SJCRH30 (cell line): ENCODE measurements at regions not wholly inside any gene's neighbourhood (a gene's known extent, or its start where the extent isn't known, plus 50 kb on each side); places are given as distances from the start of the nearest gene placed in this dataset.

Source experiments
- DNase-seq, 2 experiments: peaks; one replicate each; pipeline ENCODE4 v3.0.0-alpha.2; 2015 to 2020
- H3K27ac ChIP-seq: fragments of 250-450 bp; sonication (Bioruptor Pico); 2 replicates; pipeline ENCODE4 v1.5.1; 2020; ENCODE audit warnings: mild to moderate bottlenecking, moderate library complexity
- H3K27me3 ChIP-seq: fragments of 250-450 bp; sonication (Bioruptor Pico); 2 replicates; pipeline ENCODE4 v1.5.1; 2020; ENCODE audit warnings: mild to moderate bottlenecking, moderate library complexity
- H3K36me3 ChIP-seq: fragments of 250-450 bp; sonication (Bioruptor Pico); 2 replicates; pipeline ENCODE4 v1.5.1; 2020; ENCODE audit warnings: mild to moderate bottlenecking, moderate library complexity
- H3K4me1 ChIP-seq: fragments of 250-450 bp; sonication (Bioruptor Pico); 2 replicates; pipeline ENCODE4 v1.5.1; 2020; ENCODE audit warnings: mild to moderate bottlenecking, moderate library complexity
- H3K4me3 ChIP-seq: fragments of 250-450 bp; sonication (Bioruptor Pico); 2 replicates; pipeline ENCODE4 v1.5.1; 2020; ENCODE audit warnings: mild to moderate bottlenecking, moderate library complexity
- H3K9me3 ChIP-seq: fragments of 250-450 bp; sonication (Bioruptor Pico); replicated peaks from 2 replicates; pipeline ENCODE4 v1.5.1; 2020; ENCODE audit warnings: mild to moderate bottlenecking, moderate library complexity

DNA sequence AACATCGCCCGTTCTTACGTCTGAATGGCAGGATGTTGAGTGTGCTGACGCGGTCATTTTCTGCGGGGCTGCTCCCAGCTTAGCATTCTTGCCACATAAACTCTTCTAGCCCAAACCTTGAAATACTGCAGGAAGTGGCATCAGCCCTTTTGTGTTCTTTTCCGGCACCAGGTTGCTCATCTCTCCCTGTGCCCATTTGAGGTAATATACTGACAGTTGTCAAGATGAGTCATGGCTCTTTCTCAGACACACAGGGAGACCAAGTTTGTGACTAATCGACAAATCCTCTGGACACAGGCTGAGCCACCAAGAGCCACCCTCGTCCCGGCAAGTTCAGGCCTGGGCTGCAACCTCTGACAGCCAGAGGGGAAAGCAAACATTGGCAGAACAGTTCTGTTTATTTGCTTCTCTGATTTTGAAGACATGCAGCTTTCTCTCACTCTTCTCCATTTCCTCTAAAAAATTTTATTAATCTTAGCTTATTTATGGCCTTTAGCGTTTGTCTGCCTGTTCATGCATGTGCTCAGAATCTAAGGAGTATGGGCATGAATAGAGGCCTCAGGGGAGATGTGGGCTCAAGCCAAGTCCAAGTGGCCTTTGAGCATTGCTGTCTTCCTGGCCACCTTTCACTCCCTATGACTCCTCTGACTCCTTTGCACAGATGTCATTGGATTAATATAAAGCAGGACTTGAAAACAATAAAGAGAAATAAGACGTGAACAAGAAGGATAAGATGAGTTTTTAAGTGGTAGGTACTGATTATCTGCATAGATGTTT lies 328.2 kb upstream of the JAG1 start:
- H3K9me3 ChIP-seq, result no peaks in the 10 kb centered on the region; the same call in 1 of the 2 replicates
- H3K27ac ChIP-seq, result no peak overlapping the region
- no peaks in the 10 kb centered on the region for H3K36me3 ChIP-seq
- H3K4me3 ChIP-seq, result no peak overlapping the region
- no peaks in the 10 kb centered on the region for H3K27me3 ChIP-seq
- no peaks in the 10 kb centered on the region for H3K4me1 ChIP-seq
- DNase-seq, result peak; percentile 6 to 20

DNA sequence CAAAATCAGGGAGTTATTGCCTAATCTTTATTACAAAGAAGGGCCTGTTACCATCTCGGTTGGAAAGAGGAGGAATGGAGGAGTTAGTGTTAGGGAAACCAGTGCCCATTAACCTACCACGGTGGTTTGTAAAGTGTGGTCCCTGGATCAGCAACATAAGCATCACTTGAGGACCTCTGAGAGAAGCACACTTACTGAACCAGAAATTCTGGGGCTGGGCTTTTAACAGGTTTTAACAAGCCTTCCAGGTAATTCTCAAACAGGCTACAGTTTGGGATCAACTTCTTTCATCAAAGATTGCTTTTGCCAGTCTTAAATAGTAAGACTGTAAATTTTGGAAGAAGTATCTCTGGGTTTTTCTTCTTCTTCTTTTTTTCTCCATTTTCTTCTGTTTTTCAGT lies 329.5 kb upstream of the JAG1 start:
- H3K27me3 ChIP-seq, result no peaks in the 10 kb centered on the region
- H3K36me3 ChIP-seq, result no peaks in the 10 kb centered on the region
- H3K9me3 ChIP-seq, result no peaks in the 10 kb centered on the region; the same call in 1 of the 2 replicates
- no peaks in the 10 kb centered on the region for H3K4me1 ChIP-seq
- H3K27ac ChIP-seq, result no peak overlapping the region
- no peak overlapping the region for H3K4me3 ChIP-seq
- no peak for DNase-seq

DNA sequence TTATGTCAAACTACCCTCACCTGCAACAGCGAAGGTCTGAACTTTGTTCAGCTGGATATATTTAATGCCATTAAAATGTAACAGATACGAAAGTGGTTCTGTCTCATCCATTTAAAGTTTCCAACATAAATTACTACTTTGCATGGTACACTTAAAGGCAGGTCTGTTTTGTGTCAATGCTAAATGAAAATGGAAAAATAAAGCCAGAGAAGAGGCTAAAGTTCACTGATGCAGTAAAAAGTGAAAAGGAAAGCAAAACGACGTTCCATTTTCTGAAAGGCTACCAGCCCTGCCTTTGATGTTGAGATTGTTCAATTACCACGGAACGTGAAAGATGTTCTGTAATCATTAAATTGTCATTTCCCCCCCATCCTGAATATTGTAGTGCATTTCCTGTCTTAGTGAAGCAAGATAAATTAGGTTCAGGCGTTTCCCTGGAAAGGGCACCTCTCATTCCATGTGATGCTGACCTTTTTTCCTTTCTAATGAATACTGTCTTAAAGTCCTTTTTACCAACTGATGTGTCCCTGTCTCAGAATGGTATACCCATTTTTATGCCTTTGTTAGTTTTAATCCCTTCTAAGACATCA lies 334.7 kb upstream of the JAG1 start:
- H3K9me3 ChIP-seq, result no peaks in the 10 kb centered on the region
- no peaks in the 10 kb centered on the region for H3K36me3 ChIP-seq
- no peak overlapping the region for H3K27ac ChIP-seq
- no peak overlapping the region for H3K4me3 ChIP-seq
- H3K27me3 ChIP-seq, result no peaks in the 10 kb centered on the region
- H3K4me1 ChIP-seq, result no peaks in the 10 kb centered on the region
- DNase-seq, result no peak

DNA sequence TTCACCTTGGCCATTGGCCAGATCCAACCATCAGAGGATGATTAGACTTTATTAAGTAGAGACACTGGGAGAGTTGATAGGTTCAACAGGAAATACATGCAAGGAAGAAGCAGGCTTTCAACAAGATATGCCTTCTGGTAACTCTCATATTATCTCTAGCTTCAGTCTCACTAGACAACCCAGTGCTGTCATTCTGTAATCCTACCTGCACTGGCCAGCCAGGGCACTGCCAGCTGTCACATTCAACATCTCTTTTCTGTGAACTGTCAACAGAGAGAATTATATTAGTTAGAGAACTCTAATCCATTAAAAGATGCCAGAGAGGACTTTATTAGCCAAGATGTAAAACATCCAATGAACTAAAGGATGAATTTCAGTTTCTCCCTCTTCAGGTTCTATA lies 337.9 kb upstream of the JAG1 start:
- H3K4me3 ChIP-seq, result no peak overlapping the region
- no peaks in the 10 kb centered on the region for H3K27me3 ChIP-seq
- no peak overlapping the region for H3K27ac ChIP-seq
- H3K4me1 ChIP-seq, result no peaks in the 10 kb centered on the region
- H3K9me3 ChIP-seq, result no peaks in the 10 kb centered on the region
- H3K36me3 ChIP-seq, result no peaks in the 10 kb centered on the region
- no peak for DNase-seq

DNA sequence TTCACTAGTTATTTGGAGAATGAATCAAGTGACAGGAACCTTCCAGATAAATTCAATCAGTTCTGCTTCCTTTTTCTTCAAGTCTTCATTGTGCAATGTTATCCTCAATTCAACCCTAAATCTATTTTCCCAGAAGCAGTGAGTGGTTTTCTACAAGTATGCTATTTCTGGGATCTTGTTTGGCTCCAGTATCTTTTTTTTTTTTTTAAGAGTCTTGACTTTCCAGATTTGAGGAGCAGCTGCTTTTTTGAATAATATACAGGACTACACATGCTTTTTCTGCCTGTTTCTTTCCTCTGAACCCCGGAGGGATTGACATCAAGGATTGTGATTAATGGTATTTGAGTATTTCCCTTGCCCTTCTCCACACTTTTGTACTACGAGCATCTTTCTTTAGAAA lies 339.2 kb upstream of the JAG1 start:
- Histone ChIP-seq H3K27ac (no peak overlapping the region), H3K4me1 (no peaks in the 10 kb centered on the region), H3K9me3 (no peaks in the 10 kb centered on the region), H3K4me3 (no peak overlapping the region), H3K27me3 (no peaks in the 10 kb centered on the region), H3K36me3 (no peaks in the 10 kb centered on the region)
- DNase-seq, result no peak

DNA sequence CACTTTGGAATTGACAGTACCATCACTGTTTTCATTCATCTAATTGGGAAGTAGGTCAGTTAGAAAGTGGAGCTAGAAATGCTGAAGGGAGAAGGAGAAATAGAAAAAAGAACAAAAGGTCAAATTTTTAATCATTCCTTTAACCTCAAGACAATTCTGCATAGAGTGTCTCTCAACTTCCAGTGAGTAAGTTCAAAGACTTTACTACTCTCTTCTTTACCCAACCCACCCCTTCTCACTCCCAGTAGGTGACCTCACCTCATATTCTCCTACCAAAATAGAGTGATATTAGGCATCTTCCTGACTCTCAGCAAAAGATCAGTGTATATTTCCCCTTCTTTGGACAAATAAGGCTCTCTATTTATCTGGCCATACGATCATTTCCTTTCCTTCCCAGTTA lies 340.0 kb upstream of the JAG1 start:
- no peaks in the 10 kb centered on the region for H3K9me3 ChIP-seq
- no peak for DNase-seq
- H3K27me3 ChIP-seq, result no peaks in the 10 kb centered on the region
- no peaks in the 10 kb centered on the region for H3K36me3 ChIP-seq
- H3K4me1 ChIP-seq, result no peaks in the 10 kb centered on the region
- H3K27ac ChIP-seq, result no peak overlapping the region
- no peak overlapping the region for H3K4me3 ChIP-seq

DNA sequence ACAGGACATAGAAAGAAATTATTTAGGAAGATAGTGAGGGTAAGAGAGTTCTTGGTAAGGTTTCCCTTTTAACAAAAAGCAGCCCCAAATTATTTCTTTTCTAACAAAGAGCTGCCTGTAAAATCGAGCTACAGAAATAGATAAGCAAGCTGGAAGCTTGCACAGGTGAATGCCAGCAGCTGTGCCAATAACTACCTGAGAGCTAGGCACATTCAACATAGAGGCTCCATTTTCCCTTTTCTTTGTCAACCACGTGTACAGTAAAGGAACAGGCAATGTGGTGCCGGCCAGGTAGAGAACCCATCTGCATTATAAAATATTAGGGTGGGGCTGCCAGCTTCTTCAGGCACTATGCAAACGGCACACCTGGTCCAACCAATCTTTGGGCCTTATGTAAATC lies 341.6 kb upstream of the JAG1 start:
- Histone ChIP-seq H3K27me3 (no peaks in the 10 kb centered on the region), H3K4me3 (no peak overlapping the region), H3K4me1 (no peaks in the 10 kb centered on the region), H3K36me3 (no peaks in the 10 kb centered on the region), H3K27ac (no peak overlapping the region), H3K9me3 (no peaks in the 10 kb centered on the region)
- no peak for DNase-seq

DNA sequence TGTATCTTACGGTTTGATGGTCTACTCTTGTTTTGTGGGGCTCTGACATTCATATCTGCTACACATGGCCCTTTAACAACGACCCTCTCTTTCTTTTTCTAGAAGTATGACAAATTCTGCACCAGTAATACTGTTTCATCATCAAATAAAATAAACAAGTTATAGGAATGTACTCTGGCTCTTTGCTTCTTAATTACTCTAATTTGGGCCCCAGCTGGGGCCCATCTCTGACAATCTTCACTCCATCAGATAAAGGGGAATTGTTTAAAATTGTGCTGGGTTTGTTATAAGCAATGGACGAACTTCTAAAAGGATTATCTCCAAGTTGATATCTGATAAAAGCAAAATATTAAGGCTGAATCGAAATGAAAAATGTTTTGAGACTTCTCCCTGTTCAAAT lies 343.6 kb upstream of the JAG1 start:
- no peaks in the 10 kb centered on the region for H3K9me3 ChIP-seq

DNA sequence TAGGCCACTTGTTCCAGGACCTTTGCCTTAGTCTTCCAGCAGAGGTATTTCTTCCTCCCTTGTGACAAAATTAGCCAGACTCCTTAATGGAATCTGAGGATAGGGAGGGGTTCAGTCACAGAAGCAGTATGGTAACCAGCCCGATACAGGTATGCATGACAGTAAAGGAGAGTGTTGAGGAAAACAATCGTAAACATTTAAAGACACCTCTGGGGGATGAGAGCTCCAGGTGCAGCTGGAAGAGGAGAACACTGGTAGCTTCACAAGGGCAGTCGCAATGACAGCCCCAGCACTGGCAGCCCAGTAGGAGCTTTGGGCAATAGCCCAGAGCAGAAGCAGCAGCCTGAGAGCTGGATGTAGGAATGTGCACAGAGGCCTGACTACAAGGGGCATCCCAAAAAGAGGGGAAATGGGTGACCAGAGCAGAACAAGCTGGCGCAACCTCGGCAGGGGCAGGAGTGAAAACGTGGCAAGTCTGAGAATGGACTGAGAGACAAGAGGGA lies 344.9 kb upstream of the JAG1 start:
- Histone ChIP-seq H3K9me3 (no peaks in the 10 kb centered on the region), H3K4me1 (no peaks in the 10 kb centered on the region), H3K36me3 (no peaks in the 10 kb centered on the region), H3K27me3 (no peaks in the 10 kb centered on the region), H3K27ac (no peak overlapping the region), H3K4me3 (no peak overlapping the region)
- no peak for DNase-seq

More for the DNA sequence above, 343.6 kb upstream of the JAG1 start:
- no peaks in the 10 kb centered on the region for H3K4me1 ChIP-seq
- no peak overlapping the region for H3K27ac ChIP-seq
- no peak overlapping the region for H3K4me3 ChIP-seq
- no peaks in the 10 kb centered on the region for H3K36me3 ChIP-seq
- no peak for DNase-seq
- no peaks in the 10 kb centered on the region for H3K27me3 ChIP-seq

DNA sequence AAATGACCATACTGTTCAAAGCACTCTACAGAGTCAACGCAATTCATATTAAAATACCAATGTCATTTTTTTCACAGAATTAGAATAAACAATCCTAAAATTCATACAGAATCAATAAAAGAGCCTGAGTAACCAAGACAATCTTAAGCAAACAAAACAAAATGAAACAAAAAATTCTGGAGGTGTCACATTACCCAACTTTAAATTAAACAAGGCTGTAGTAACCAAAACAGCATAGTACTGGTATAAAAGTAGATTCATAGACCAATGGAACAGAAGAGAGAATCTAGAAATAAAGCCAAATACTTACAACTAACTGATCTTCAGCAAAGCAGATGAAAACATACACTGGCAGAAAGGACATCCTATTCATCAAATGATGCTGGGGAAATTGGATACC lies 346.9 kb upstream of the JAG1 start:
- DNase-seq, result no peak
- no peak overlapping the region for H3K4me3 ChIP-seq
- no peaks in the 10 kb centered on the region for H3K27me3 ChIP-seq
- H3K36me3 ChIP-seq, result no peaks in the 10 kb centered on the region
- H3K4me1 ChIP-seq, result no peaks in the 10 kb centered on the region
- H3K27ac ChIP-seq, result no peak overlapping the region
- no peaks in the 10 kb centered on the region for H3K9me3 ChIP-seq

DNA sequence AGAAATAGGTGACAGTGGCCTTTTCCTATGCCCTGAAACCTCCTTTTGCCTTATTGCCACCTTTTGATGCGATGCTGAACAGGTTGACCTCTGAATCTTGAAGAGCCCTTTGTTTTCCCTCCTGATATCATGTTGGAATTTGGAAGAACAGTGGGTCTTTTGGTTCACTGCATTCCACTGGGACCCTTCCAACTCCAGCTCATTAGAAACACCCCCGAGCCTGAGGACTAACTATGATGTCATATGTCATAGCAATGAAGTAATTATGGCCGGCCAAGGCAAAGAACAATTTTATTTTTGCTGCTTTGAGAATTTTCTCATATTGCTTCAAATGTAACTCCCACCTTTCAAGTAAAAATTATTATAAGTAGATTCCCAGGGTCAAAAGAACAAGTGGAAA lies 353.4 kb upstream of the JAG1 start:
- Histone ChIP-seq H3K36me3 (no peaks in the 10 kb centered on the region), H3K4me3 (no peak overlapping the region), H3K27me3 (no peaks in the 10 kb centered on the region), H3K27ac (no peak overlapping the region), H3K4me1 (no peaks in the 10 kb centered on the region), H3K9me3 (no peaks in the 10 kb centered on the region)
- no peak for DNase-seq

DNA sequence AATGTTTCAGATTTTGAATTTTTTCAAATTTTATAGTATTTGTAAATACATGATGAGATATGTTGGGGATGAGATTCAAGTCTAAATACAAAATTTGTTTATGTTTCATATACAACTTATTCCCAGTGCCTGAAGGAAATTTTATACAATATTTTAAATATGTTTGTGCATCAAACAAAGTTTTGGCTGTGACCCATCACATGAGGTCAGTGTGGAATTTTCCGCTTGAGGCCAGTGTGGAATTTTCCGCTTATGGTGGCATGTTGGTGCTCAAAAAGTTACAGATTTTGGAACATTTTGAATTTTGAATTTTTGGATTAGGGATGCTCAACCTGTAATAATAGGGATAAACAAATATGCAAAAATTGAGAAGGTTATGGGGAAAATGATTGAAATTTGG lies 356.6 kb upstream of the JAG1 start:
- no peaks in the 10 kb centered on the region for H3K36me3 ChIP-seq
- H3K4me3 ChIP-seq, result no peak overlapping the region
- no peaks in the 10 kb centered on the region for H3K9me3 ChIP-seq

DNA sequence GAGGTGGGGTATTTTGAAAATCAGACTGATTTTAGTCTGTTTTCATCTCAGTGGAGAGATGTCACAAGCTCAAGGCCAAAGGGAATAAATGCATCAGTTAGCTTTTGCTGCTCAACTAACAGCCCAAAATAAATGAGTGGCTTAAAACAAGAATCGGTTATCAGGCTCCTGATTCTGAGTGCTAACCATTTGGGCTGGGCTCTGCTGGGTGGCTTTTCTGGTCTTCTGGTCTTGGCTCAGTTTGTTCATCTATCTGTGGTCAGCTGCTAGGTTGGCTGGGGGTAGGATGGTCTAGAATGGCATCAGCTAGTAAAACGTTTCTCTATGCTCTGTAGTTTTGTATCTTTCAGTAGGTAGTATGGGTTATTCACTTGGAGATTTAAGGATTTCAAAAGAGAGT lies 357.5 kb upstream of the JAG1 start:
- Histone ChIP-seq H3K27ac (no peak overlapping the region), H3K9me3 (no peaks in the 10 kb centered on the region), H3K27me3 (no peaks in the 10 kb centered on the region)

More for the DNA sequence above, 356.6 kb upstream of the JAG1 start:
- no peaks in the 10 kb centered on the region for H3K4me1 ChIP-seq
- no peak for DNase-seq
- no peak overlapping the region for H3K27ac ChIP-seq
- H3K27me3 ChIP-seq, result no peaks in the 10 kb centered on the region

DNA sequence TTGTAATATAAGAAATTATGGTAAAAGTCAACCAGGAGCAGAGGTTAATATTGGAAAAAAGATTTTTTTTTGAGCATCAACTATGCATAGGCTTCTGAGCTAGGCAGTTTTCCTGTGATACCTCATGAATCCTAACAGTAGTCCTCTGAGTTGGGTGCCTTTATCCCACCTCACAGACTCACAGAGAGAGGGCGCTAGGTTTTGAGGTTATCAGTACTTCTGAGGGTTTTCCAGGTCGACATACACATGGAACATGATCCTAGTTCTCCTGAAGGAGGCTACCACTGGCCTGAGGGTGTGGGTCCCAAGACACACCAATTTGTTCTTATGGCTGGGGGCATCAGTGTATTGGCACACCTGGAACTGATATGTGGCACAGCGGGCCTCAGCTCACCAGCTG lies 358.8 kb upstream of the JAG1 start:
- DNase-seq, result no peak
- H3K27me3 ChIP-seq, result no peaks in the 10 kb centered on the region
- H3K36me3 ChIP-seq, result no peaks in the 10 kb centered on the region
- no peak overlapping the region for H3K27ac ChIP-seq
- no peaks in the 10 kb centered on the region for H3K9me3 ChIP-seq
- H3K4me1 ChIP-seq, result no peaks in the 10 kb centered on the region
- no peak overlapping the region for H3K4me3 ChIP-seq

More for the DNA sequence above, 357.5 kb upstream of the JAG1 start:
- no peak for DNase-seq
- Histone ChIP-seq H3K36me3 (no peaks in the 10 kb centered on the region), H3K4me1 (no peaks in the 10 kb centered on the region), H3K4me3 (no peak overlapping the region)

DNA sequence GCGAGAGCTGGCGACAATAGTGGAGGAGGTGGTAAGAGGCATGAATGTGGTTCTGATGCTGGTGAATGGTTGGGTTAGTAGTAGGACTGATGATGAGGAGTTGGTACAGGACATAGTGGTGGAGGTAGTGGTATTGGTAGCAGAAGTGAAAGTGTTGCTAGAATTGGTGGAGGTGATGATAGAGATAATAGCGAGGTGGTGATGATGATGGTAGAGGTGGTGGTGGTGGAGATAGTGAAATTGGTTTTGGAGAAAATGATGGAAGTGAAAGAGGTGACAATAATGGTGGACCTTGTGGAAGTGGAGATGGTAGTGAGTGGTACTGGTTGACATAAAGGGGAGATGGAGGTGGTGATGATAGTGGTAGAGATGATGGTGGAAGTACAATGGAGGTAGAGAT lies 360.2 kb upstream of the JAG1 start:
- no peaks in the 10 kb centered on the region for H3K9me3 ChIP-seq
- no peaks in the 10 kb centered on the region for H3K27me3 ChIP-seq
- H3K4me3 ChIP-seq, result no peak overlapping the region
- H3K36me3 ChIP-seq, result no peaks in the 10 kb centered on the region
- no peak for DNase-seq
- no peak overlapping the region for H3K27ac ChIP-seq
- H3K4me1 ChIP-seq, result no peaks in the 10 kb centered on the region

DNA sequence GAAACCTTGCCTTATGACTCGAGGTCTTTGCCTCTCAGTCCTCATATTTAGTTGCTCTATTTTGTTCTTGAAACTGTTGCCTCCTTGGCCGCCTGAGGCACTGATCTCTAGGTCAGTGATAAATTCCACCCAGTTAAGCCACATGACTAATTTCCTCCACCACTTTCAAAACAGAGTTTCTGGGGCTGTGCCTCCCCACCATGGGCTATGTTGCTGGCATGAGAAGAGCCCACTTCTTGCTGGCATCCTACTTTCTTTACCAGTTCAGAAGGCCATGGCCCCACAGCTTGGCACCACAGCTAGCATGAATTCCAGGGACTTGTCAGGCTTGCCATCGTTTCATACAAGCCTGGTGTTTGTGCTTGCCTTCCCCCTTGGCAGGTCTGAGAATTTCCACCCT lies 361.4 kb upstream of the JAG1 start:
- no peaks in the 10 kb centered on the region for H3K4me1 ChIP-seq
- H3K4me3 ChIP-seq, result no peak overlapping the region
- H3K27ac ChIP-seq, result no peak overlapping the region
- no peaks in the 10 kb centered on the region for H3K36me3 ChIP-seq
- no peaks in the 10 kb centered on the region for H3K27me3 ChIP-seq
- DNase-seq, result no peak
- H3K9me3 ChIP-seq, result no peaks in the 10 kb centered on the region
